ENCODE measurements at regions not wholly inside any gene's neighbourhood (a gene's known extent, or its start where the extent isn't known, plus 50 kb on each side); places are given as distances from the start of the nearest gene placed in this dataset.

DNA sequence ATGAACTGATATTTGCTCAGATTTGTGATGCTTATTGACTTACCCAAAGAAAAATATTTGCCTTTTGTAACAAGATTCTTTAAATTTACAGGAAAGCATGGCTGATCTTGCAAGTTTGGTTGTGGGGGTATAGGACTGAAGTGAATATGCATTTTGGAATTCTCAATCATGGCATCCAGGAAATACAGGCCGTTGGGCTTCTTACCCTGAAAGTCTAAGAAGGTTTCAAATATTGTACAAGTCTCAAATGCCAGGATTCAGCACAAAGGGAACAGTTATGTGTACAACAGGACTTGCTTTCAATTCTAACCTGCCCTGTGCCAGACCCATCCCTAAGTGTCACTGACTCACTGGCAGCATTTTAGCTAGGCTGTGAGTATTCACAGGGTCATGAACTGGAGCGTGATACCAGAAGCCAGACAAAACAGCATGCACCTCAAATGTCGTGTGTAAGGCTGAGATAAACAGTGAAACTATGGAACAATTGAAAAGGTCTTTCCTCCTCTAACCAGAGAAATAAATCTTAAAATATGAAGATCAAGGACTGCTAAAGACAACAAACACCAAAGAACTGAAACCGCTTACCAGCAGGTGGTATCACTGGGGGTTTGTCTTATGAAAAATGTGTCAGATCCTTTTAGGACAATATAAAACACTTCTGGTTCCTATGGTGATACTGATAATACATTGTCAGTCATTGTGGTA is 168.6 kb upstream of the RGMB start:
- peak; percentile 41 for DNase-seq (ENCODE audit: low spot score)

DNA sequence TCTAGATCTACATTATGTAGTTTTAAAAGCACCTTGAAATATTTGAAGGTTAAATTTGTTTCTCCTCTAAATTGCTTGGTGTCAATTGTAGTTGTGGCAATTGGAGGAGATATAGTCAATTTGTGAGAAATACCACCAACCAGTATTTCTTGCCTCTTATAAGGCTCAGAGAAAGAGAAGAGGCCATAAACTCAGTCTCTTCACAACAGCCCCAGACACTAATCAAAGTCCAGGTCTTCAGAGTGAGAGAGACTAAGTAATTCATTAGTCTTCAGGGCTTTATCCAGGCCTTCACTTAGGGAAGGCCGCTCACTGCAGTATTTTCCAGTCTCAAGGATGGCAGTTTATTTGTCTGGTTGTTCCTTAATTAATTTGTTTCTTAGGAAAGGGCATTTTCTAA is 168.0 kb upstream of the RGMB start:
- no peak for DNase-seq (ENCODE audit: low spot score)

DNA sequence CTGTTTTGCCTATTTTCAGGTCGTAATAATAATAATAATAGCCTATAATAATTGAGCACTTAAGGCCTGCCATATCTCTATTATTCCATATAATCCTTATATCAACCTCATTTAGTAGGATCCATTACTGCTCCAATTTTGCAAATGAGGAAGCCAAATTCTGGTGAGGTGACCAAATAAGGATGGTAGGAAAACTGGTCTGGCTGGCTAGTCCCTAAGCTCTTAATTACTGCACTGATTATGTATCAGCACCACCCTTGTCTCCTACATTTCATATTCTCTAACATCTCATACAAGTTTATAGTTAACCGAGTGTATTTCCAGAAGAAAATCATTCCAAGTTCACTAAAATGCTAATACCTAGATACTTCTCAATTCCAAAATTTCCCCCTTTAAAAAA is 166.5 kb upstream of the RGMB start:
- no peak for DNase-seq (ENCODE audit: low spot score)

DNA sequence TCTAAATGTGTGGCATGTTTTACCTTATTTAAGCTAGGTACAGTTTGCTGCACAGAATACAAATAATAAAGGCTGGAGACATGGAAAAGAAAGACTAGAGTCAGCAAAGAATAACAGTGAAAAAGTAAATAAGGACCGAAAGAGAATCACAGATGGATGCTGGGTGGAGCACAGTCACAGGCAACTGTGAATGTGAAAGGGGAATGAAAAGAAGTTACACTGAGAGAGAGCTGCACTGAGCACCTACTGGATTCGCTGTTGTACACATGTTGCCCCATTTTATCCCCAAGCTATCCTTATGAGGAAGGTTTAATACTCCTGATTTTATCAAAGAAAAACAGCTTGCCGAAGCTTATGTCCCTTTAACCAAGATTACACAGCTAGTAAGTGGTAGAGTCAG is 165.4 kb upstream of the RGMB start:
- DNase-seq (ENCODE audit: low spot score): no peak

DNA sequence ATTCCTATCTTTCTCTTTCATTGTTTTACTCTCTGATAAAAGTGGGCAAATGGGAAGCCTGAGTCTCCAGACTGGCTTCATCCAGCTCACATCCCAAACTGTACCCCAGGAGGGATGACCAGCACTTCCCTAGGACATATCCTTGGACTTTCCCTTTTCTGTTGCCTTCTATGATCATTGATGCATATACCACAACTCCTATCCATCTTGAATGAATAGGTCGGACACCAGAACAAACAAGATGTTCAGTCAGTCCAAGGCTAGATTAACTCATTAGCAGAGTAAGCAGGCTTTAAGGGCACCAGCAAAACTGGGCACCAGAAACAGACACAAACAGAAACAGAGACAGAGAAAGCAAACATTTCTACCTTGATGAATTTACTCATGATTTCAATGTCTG is 159.1 kb upstream of the RGMB start:
- DNase-seq (ENCODE audit: low spot score): peak; percentile 56

DNA sequence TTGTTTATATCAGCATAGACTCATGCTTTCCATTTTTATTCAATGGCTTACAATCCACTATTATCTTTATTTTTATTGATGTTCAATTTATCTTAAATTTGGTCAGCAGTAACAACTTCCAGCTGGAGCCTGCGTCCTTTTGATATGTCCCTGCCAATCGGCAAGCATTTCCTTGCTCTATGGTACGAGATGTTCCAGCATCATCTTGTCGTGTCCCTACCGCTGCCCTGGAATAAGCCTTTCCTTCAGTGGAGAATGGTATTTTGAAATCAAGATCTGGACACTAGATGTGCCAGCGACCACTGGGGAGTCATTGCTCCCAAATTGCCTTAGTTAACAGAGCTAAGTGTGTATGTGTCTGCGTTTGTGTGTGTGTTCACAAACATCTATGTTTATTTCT is 151.6 kb upstream of the RGMB start:
- DNase-seq (ENCODE audit: low spot score): no peak

DNA sequence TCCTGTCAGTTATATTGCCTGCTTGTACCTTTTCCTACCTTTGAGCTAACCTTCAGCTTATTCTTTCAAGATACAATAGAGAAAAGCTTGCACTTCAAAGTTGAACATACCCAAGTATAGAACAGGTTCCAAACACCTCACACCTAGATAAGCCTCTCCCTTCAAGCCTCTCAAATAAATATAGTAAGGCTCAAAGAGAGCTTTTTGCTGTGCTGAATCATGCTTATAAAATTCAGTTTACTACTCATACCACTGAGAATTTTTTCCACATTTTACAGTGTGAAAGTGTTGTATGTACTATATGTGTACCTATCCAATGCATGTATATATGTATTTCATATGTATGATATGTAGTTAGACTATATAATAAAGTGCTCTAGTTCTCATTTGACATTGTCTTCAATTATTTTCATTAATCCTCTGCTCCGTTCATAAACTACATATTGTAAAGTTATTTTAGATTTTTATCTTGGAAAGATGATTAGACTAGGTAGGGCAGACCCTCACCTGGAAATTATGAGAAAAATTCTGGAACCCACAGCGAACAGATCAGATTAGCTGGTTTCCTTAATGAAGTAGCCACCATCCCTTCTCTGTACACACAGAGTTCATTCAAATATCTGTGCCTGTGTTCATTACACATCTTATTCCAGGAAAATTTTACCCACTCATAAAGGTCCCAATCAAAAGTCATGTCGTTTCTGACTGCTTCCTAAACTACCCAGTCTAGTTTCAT is 149.2 kb upstream of the RGMB start:
- no peak for DNase-seq (ENCODE audit: low spot score)

DNA sequence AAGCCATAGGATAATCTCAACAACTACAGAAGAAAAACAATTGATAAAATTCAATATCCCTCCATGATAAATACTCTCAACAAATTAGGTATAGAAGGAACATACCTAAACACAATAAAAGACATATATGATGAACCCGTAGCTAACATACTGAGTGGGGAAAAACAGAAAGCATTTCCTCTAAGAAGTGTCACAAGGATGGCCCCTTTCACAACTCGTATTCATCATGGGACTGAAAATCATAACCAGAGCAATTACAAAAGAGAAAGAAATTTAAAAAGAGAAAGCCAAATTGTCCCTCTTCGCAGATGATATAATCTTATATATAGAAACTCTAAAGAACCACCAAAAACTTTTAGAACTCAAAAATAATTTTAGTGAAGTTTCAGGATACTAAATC is 146.3 kb upstream of the RGMB start:
- no peak for DNase-seq (ENCODE audit: low spot score)

DNA sequence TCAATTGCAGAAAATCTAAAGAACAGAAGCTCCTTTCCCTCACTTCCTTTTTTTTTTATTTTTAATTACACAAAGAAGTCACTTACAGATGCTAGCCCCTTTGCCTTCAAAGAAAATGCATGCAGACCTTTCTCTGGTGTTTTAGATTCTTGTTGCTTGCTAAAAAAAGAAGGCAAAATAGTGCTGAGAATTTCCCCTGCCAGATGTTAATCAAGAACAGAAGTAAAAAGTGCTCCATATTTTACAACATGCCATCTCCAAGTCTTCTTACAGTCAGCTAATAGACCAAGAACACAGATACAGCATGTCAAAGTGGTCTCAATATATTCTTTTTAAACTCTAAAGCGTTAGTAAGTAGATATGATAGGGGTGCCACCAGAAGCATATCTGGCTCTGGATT is 142.8 kb upstream of the RGMB start:
- DNase-seq (ENCODE audit: low spot score): no peak

DNA sequence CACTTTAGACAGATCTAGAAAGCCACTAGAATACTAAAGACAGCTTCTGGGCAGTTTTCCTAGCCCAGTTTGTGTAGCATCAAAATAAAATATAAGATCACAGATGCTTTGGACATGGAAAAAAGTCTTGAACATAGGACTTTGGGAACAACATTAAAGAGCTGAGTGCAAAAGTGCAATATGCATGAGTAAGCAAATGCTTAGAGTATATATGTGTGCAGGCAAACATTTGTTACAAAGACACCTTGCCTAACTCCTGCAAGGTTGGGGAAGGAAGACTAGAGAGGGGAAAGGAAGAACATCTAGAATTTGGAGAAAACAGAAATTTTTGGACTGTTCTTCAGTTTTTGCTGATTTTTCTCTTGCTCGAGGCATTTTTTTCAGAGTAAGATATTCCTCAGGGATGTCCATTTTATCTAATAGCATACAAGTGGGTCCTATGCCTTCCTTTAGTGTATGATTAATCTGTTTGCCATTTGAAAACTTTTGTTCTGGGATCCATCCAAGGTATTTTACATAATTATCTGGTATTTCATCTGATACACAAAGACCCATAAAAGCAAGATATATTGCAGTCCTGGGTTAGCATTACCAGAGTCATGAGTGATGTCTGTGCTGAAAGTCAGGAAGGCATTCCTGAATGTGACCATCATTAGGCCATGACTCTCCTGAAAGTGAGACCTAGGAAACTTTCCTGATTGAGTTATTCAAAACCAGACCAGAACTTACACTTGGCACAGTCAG is 142.0 kb upstream of the RGMB start:
- peak; percentile 86 for DNase-seq (ENCODE audit: low spot score)

DNA sequence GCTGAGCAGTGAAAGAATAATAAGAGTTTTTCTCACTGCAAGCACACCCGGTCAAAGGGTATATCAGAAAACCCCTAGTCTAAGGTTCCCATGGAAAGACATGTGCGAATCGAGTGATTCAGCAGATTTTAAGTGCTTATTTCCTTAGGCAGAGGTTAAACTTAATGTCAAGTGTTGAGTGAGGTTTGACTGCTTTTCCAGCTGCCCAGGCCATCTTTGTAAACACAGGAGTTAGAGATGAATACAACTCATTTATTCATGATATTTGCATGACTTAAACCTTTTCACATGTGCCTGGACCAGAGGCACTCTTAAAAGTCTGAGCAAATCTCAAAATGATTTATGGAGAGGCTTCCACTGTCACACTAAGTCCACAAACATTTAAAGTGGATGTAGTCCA is 137.8 kb upstream of the RGMB start:
- DNase-seq (ENCODE audit: low spot score): peak; percentile 11

DNA sequence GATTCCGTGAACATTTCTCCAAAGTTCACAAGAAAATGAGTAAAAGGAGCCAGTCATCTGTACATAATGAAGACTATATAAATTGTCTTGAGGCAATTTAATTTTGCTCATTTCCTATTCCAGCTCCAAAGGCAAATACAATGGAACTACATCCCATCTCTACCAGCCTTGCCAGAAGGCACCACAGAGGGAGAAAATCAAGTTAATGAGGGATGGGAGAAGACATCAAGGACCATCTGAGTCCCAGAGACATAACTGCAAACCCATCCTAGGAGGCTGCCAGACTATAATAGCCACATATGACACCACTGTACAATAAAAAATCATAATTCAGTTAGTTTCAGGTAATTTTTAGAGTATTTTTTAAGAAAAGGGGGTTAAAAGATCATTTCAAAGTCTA is 136.3 kb upstream of the RGMB start:
- DNase-seq (ENCODE audit: low spot score): no peak

DNA sequence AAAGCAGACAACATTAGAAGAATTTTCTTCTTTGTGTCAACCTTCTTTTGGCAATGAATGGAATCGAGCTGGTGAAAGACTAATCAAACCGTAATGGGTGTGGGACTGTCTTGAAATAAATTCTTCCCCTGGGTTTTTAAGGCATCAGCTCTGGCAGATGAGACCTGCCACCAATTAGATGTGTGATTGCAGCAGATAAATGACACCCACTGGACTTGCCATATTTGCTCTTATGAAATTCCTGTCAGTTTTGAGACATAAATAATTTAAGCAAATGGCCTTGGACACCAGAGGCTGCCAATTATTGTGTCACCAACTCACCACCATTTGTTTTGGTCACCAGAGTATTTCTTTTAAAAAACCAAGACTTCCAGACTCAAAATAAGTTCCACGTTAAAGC is 135.9 kb upstream of the RGMB start:
- DNase-seq (ENCODE audit: low spot score): no peak

DNA sequence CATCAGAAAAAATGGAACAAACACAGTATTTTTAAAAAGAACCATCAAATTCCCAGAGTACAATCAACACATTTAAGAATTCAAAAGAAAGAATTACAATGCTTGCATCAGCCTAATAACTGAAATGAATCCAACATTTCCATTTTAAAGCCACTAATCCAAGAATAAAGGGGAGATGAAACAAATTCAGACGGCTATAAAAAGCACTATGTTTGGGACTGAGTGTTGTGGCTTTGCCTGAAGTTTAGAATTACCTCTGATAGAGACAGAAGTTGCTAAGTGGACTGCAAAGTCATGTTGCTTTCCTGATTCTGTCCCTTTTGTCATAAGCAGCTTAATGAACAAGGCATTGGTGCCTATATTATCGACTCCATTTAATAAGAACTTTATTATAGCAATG is 135.4 kb upstream of the RGMB start:
- no peak for DNase-seq (ENCODE audit: low spot score)

DNA sequence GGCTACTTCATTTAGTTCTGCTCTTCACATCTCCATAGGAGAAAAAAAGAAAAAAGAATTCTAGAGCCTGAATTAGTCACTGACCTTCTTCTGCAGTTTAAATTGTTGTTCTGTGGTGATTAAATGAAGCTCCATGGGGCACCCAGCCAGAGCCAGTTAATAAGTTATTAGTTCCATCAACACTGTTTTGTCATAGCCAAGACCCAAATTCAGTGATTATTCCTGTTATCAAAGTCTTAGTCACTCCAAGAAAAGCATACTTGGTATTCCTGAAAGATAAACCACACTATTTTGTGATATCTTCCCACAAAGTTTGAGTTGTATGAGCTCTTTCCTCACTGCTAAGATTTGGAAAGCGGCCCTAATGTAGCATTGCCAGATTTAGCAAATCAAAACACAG is 134.8 kb upstream of the RGMB start:
- DNase-seq (ENCODE audit: low spot score): peak; percentile 88

DNA sequence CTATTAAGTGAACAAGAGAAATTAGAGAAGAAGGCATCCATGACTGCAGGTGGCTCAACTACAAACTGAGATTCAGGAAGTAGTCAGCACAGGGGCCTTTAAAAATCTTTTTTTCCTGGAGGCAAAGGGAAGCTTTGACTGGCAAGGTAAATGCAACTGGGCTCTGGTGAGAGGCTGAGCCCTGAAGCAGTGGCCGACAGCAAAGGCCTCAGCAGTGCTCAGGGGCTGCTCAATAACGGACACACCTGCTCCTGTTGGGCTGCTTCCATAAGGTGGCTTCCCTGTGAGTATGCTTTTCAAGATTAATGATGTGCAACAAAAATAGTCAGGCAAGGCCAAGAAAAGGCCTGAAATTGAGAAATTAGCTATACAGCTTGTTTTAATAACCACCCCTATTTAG is 134.2 kb upstream of the RGMB start:
- DNase-seq (ENCODE audit: low spot score): no peak

DNA sequence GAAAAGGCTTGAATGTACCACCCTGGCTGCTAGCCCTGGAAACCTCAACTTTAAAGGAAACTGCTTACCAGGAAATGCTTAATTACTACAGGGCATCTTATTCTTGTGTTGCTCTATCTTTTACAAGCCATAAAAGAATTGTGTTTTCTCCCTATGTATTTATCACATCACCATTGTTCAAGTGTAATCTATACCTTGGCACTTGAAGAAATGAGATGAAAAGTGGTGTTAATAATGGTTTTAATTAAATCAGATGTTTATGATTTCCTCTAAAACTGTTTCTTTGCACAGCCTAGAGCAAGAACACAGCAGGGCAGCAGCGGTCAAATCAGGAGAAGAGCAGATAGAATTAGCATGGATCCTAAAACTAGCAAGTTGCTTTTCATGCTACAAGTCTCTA is 131.8 kb upstream of the RGMB start:
- no peak for DNase-seq (ENCODE audit: low spot score)

DNA sequence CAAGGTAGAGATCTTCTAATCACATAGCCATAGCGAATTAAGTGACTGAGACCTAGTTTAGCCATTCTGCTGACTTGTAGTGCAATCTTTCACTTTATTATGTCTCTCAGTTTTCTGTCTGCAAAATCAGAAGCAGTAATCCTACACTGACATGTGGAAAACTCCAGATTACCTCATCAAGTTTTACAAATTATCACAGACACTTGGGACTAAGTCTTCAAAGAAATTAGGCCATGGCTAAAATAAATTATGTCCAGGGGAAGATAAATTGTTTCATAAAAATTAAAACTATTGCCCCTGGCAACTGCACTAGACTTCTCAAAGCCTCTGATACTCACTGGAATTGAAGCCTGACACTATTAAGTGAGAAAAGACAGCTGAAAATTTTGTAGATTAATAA is 129.9 kb upstream of the RGMB start:
- DNase-seq (ENCODE audit: low spot score): no peak

DNA sequence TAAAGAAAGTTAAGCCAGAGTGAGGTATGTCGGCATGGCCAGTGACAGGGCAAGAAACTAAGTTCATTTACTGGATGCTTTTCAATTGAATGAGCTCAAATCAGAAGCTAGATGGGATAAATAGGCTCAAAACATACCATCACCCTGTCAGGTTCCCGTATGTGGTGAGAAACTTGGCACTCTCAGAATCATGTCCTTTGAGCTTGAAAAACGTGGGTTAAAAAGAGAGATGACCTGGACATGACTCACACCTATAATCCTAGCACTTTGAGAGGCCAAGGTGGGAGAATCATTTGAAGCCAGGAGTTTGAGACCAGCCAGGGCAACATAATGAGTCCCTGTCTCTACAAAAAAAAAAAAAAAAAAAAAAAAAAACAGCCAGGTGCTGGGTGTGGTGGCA is 121.7 kb upstream of the RGMB start:
- peak; percentile 13 for DNase-seq (ENCODE audit: low spot score)

DNA sequence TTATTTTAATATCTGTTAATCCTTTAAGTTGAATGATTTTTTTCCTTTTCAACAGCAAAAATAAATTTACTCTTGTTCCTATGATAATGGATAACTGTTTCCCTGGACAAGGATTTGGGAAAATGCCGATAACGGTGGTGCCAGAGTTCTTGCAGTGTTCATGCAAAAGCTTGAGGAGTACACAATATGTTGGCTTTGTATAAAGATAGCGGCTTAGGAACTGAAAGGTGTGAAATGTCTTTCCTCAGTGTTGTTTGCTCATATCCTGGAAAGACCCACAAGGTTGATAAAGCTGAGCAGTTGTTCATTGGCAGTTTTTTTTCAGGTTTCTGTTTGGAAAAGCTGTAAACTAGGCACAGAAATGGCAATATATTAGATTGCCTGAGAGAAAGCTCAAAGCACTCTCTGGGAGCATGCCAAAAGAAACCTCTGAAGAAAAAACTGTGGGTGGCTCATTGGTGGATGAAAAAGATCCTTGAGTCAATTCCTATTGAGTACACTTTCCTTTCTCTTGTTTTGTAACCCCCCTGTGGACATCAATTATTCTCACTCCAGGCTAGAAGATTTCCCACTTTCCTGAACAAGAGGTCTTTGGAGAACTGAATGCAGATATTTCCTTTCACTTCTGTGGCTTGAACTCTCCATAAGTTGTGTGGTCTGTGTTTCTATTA is 117.2 kb upstream of the RGMB start:
- no peak for DNase-seq (ENCODE audit: low spot score)

DNA sequence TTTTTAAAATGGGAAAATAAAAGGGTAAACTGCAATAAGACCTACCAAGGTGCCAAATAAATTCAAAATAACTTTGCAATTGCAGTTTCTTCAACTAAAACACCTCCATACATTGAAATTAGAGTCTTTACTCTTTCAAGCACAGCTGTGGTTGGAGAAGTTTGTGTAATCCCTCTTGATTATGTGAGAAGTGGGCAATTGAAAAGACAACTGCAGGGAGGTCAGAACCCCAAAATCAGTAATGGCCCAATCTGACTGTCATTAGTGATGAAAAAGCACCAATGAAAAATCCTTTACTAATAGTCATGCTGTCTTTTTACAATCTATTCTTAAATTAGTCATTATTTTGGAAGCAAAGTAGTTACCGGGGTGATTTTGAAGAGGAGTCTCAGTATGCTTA is 116.7 kb upstream of the RGMB start:
- DNase-seq (ENCODE audit: low spot score): no peak

DNA sequence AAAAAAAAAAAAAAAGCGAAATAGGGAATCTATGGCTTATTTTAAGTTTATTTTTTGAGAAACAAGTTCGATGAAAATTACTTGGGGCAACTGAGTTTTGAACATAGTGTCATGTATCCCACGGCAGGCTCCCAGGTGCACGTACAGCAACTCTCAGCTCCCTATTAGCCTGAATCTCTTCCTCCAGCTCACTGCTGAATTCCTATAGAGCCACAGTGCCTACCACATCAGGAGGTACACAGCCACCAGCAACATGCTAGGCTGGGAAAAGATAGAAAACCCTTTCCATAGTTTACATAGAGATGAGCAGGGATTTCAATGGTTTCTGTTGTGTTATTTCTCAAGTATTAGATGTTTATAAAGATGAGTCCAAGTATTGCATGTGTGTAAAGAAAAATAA is 115.9 kb upstream of the RGMB start:
- DNase-seq (ENCODE audit: low spot score): no peak

DNA sequence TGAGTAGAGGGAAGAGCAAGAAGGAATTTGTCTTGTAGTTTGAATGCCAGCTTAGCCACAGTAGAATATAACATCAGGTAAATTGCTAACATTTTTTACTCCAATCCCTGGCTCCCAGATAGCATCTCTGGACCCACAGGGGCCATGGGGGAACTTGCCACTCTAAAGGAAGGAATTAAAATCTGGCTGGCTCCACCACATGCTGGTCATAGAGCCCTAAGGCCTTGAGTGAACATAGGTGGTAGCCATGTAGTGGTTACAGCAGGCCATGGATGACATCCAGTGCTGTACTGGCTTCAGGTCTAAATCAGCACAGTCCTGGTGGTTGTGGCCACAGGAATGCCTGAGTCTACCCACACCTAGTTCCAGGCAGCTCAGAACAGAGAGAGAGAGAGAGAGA is 109.9 kb upstream of the RGMB start:
- DNase-seq (ENCODE audit: low spot score): no peak
